ENCODE measurements at regions not wholly inside any gene's neighbourhood (a gene's known extent, or its start where the extent isn't known, plus 50 kb on each side); places are given as distances from the start of the nearest gene placed in this dataset.

- TF ChIP-seq TARDBP (IDR thresholded peaks at IDR 0.05) (no peak), ELF4 (IDR thresholded peaks at IDR 0.05) (no peak), SP1 (IDR thresholded peaks at IDR 0.05) (no peak), FOXK2 (IDR thresholded peaks at IDR 0.05) (no peak), PKNOX1 (IDR thresholded peaks at IDR 0.05) (no peak), BHLHE40 (IDR thresholded peaks at IDR 0.05; ENCODE audit: borderline replicate concordance) (no peak), ARNT (IDR thresholded peaks at IDR 0.05) (no peak), SUZ12 (IDR thresholded peaks at IDR 0.05) (no peak), ZNF384 (IDR thresholded peaks at IDR 0.05) (no peak), L3MBTL2 (conservative IDR thresholded peaks at IDR 0.05) (no peak), FOXA1 (IDR thresholded peaks at IDR 0.05) (no peak)
Observed at GRCh38 chr13:79870766-79871165, 389.8 kb downstream of the NDFIP2 start.
